ENCODE measurements at regions not wholly inside any gene's neighbourhood (a gene's known extent, or its start where the extent isn't known, plus 50 kb on each side); places are given as distances from the start of the nearest gene placed in this dataset.

DNA sequence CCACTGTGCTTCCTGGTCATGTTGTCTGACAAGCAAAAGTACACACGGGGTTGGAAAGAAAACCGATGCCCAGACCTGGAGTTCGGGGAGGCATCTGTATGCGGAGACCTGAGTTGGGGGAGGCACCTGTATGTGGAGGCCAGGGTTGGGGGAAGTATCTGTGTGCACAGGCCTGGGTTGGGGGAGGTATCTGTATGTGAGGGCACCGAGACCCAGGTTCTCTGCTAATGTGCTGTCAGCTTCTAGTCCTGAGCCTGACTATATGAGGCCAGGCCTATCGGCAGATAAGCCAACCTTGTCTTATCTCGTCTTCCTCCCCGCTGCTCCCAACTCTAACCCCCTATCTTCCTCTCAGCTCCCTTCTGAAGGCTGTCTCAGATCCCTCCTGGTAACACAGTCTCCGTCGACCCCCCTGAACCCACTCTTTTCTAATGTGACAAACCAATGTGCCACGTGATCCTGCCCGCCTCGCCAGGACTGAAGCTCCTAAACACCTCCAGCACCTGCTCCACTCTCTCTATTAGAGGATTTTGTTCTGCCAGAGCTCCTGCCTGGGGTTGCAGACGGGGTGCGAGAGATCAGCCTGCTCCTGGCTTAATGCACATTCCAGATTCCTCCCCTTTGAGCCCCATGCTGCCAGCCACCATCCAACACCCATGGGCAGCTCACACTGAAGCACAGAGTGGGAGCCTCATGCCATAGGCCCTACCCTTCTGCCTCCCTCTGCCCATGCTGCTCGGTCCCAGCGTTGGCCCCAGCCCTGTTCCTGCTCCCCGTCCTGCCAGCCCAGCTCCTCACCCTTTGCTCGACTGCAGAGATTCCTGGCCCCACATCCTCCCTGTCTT lies 188.4 kb downstream of the SH3BP4 start:
- DNase-seq (ENCODE audit: low read depth in 4 of 4, low spot score in 3 of 4): no peak

DNA sequence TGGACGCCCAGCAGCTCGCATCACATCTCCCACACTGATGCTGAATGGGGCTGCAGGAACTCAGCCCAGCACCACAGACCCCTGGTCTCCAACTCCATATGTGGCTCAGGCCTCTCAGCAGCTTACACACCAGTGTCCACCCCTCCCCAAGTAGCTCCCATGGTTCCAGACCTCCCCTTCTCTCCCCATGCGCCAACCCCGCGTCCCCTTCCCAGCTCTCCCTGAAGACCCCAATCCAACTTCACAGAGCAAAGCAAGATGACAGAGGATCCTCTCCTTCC lies 188.9 kb downstream of the SH3BP4 start:
- no peak for DNase-seq (ENCODE audit: low read depth in 4 of 4, low spot score in 3 of 4)

DNA sequence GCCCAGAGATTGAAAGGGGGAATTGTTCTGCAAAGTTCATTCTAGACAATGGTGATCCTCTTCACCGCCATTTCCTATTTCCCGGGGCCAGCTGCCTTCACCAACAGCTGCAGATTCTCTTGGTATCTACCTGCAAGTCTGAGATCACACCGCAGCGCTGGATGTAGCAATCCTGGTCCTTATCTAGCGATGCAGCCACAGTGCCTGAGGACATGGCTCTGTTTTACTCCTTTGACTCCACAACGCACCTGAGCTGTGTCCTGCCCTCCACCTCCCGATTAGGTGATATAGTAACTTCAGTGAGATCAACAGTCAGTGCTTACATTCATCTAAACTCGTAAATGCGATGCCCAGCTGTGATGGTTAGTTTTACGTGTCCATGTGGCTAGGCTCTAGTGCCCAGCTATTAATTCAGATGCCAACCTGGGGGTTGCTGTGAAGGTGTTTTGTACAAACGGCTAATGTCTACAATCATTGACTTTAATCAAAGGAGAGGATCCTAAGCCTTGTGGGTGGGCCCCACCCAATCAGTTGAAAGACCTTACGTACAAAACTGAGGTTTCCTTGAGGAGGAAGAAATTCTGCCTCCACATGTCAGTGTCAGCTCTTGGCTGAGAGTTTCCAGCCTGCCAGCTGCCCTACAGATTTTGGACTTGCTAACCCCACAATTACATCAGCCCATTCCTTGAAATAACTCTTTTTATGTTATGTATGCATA lies 189.8 kb downstream of the SH3BP4 start:
- DNase-seq (ENCODE audit: low read depth in 4 of 4, low spot score in 3 of 4): no peak

GRCh38 chr2:235142601-235143000 lies 190.8 kb downstream of the SH3BP4 start:
- no peak for DNase-seq (ENCODE audit: low read depth in 4 of 4, low spot score in 3 of 4)

GRCh38 chr2:235143789-235144188 lies 192.0 kb downstream of the SH3BP4 start:
- DNase-seq (ENCODE audit: low read depth in 4 of 4, low spot score in 3 of 4): no peak

DNA sequence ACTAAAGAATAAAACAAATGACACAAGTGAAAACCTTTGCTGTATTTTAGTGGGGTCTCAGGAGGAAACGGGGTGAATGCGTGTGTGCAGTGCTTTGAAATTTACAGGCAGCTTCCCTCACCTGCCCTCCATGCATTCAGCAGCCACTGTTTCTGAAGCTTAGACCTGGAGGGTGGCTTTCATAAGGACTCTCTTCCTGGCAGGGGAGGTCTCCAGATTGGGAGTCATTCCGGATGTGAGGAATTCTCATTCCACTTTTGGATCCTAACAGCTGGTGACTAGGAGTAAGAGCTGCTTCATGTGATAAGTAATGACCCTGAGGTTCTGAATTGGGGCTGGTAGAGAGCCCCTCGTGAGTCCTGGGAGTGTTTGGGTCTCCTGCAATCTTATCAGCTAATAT lies 192.5 kb downstream of the SH3BP4 start:
- no peak for DNase-seq (ENCODE audit: low read depth in 4 of 4, low spot score in 3 of 4)

DNA sequence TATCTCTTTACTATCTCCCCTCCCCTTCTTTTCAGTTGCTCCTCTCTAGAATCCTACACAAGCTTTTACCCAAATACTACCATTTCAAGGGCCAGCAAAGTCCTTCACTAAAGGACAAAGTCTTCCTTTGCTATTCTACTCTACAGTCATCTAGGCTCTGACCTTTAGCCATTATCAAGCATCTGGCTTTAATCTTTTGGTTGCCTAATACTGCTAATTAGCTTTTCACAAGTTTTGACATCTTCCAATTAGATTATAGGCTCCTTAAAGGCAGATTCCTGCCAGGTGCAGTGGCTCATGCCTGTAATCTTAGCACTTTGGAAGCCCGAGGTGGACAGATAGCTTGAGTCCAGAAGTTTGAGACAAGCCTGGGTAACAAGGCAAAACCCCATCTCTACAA lies 194.4 kb downstream of the SH3BP4 start:
- no peak for DNase-seq (ENCODE audit: low read depth in 4 of 4, low spot score in 3 of 4)

DNA sequence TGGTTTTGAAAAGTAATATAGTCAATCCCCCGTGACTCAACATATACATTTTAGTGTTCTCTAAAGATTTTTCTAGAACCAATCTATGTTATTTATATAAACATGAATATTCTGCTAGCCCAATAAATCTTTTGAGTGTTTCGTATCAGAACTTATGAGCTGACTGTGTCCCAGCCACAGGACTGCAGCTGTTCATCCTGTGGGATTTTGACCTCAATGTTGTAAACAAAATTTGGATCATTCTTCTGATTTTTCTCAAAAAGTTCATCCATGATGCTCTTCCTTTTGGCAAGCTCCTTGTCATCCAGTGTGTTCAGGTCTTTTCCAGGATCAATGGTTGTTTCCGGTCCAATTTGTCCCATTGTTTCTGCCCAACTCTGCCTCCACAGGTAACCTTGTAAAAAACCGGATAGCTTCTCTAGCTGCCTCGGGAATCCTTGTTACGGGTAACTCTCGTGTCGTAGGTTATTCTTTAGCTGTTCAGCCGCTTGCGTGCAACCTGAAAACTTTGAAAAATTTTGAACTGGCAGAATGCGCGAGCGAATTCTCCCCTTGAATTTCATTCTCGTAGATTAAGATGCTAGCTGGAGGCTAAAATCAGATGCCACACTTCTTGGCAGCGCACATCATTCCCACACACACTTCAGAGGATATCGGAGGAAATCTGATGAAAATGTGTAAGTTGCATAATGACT lies 195.2 kb downstream of the SH3BP4 start:
- DNase-seq (ENCODE audit: low read depth in 4 of 4, low spot score in 3 of 4): no peak

DNA sequence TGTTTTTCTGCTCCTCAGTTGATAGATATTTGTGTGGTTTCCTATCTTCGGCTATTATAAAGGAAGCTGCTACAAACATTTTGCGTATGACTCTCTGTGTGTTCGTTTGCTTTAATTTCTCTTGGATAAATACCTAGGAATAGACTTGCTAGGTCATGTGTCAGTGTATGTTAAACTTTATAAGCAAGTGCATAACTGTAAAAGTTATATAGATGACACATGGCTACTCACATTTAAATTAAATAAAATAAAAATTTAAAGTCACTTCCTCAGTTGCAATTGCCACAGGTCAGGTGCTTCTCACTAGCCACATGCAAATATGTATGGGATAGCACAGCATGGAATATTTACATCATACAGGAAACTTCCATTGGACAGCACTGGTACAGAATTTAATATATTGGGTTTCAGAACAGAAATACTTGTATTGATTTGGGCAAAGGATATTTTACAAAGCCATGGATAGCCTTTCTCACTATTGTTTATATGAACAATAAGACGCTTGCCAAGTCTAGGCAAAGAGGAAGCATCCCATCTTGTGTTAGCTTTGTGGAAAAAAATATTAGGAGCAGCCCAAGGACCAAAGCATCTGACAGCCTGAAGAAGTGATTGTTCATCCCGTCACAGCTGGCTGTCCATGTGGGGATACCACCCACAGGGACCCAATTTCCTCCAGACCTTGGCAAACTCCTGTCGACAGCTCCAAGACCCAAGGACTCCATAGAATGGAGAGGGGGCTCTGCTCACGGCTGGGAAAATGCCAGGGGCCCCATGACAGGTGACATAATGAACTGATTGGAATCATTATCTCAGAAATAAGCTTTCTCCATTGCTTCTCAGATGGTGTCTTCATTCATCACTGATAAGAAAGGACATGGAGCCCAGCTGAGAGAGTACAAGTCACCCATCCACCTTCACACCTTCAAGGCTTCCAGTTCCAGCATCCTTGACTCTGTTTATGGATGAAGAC lies 196.7 kb downstream of the SH3BP4 start:
- DNase-seq (ENCODE audit: low read depth in 4 of 4, low spot score in 3 of 4): no peak

DNA sequence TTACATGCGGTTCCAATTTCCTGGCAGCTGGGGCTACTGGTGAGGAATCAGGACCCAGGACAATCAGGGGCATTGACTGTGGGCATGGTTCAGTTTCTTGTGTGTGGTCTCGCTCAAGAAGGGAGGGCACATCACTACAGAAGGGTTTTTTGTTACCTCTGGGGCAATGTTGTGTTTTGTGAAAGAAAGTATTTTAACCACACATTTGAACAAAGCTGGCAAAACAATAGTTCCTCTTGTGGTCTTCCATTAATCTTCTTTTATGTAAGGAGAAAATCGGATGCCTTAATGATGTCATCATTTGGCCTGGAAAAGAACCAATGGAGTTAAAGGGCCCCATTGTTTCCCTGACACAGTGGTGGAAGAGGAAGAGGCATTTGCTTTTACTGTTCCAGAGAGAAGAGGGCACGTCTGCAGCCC lies 197.4 kb downstream of the SH3BP4 start:
- no peak for DNase-seq (ENCODE audit: low read depth in 4 of 4, low spot score in 3 of 4)

GRCh38 chr2:235149736-235150135 lies 197.9 kb downstream of the SH3BP4 start:
- no peak for DNase-seq (ENCODE audit: low read depth in 4 of 4, low spot score in 3 of 4)

GRCh38 chr2:235151152-235151551 lies 199.3 kb downstream of the SH3BP4 start:
- DNase-seq (ENCODE audit: low read depth in 4 of 4, low spot score in 3 of 4): no peak

- no peak for DNase-seq (ENCODE audit: low read depth in 4 of 4, low spot score in 3 of 4)
These were observed 203.3 kb downstream of the SH3BP4 start for GRCh38 chr2:235155163-235155562.

GRCh38 chr2:235156055-235156454 lies 204.2 kb downstream of the SH3BP4 start:
- no peak for DNase-seq (ENCODE audit: low read depth in 4 of 4, low spot score in 3 of 4)

GRCh38 chr2:235157746-235158482 lies 206.1 kb downstream of the SH3BP4 start:
- no peak for DNase-seq (ENCODE audit: low read depth in 4 of 4, low spot score in 3 of 4)

DNA sequence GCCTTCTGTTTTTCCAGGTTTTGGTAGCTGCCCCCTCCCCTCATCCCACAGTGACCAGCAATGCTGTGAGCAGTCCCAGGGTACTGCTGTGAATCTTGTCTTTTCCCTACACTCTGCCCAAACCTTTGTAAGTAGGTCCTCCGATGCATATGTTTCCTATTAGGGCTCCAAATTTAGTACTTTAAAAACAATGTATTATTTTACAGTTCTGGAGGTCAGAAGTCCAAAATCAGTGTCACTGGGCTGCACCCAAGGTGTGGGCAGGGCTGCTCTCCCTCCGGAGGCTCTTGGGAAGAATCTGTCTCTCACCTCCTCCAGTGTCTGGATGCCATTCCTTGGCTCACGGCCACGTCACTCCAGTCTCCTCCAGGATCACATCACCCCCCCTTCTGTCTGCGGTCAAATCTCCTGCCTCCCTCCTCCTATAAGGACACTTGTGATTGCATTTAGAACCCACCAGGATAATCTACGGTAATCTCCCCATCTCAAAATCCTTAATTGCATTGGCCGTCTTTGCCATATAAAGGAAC lies 208.5 kb downstream of the SH3BP4 start:
- DNase-seq (ENCODE audit: low read depth in 4 of 4, low spot score in 3 of 4): no peak

DNA sequence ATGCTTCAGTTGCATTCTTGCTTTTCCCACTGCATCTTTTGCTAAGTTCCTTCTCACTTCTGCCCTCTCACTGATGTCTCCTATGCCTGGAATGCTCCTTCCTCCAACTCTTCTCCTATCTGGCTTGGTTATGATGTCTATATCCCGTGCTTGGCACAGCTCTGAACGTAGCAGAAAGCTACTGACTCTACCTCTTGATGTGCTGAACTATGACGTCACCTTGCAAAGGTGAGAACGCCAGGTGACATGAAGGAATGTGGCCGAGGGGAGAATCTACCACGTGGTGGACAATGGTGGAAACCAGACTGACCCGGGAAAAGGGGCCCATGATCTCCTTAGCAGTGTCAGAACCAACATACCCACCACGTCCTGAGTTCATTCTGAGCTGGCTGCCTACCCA lies 209.7 kb downstream of the SH3BP4 start:
- DNase-seq (ENCODE audit: low read depth in 4 of 4, low spot score in 3 of 4): no peak

DNA sequence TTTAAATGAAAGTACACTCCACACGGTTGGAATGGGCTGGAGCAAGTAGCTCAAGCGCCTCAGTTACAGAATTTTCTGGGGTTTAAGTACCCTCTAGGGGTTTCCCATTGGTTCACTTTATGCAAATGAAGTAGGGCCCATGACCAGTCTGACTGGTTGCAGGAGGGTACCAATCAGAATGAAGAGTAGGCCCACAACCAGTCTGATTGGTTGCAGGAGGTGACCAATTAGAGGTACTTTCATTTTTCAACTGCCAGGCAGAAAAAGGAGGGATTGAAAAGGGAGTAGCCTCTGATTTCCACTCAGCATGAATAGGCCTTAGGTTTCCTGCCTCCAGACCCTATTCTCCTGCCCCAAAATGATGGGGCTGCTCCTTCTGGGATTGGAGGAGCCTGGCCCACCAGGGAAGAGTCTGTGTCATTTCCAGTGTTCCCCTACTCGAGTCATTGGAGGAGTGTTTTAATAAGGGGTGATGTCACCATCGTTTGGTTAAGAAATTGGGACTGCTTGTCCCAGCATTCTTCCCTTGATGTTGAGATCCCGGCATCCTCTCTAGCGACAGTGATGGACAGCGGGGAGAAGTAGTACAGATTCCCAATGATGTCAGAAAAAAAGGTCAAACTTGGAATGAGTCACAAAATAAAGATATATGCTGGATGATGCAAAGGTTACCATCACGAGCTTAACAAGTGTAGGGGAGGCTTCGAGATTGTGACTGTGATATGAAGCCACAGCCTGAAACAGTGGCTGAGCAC lies 210.4 kb downstream of the SH3BP4 start:
- DNase-seq (ENCODE audit: low read depth in 4 of 4, low spot score in 3 of 4): no peak

DNA sequence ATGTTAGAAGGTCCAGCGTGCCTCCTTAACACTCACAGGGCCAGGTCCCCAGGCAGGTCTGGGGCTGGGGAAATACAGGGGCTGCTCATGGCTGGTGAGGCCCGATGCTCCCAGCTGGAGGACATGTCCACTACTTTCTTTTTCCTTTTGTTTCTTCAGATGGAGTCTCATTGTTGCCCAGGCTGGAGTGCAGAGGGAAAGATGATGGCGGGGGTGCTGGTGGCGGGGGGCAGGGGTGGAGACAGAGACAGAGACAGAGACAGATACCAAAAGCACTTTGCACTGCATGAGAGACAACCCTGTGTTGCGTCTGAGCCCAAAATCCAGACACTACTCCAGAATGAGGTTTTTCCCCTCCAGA lies 211.0 kb downstream of the SH3BP4 start:
- DNase-seq (ENCODE audit: low read depth in 4 of 4, low spot score in 3 of 4): no peak
